ENCODE measurements at regions not wholly inside any gene's neighbourhood (a gene's known extent, or its start where the extent isn't known, plus 50 kb on each side); places are given as distances from the start of the nearest gene placed in this dataset.
A peak's percentile ranks its signal among the peaks of the same experiment; 100 is the strongest.

- Histone ChIP-seq H3K27me3 (ENCODE audit: control insufficient read depth in 2 of 2, insufficient read depth in 1 of 2, low read length in 1 of 2) (no peaks in the 10 kb centered on the region), H3K36me3 (ENCODE audit: control insufficient read depth in 2 of 2, insufficient read depth in 2 of 2, low read length in 1 of 2) (no peaks in the 10 kb centered on the region), H3K9me3 (ENCODE audit: control insufficient read depth in 2 of 2, insufficient read depth in 1 of 2, low read length in 1 of 2) (no peaks in the 10 kb centered on the region), H3K4me3 (ENCODE audit: low read length in 2 of 2) (no peak overlapping the region), H3K4me1 (ENCODE audit: control insufficient read depth in 2 of 2, insufficient read depth in 2 of 2, low read length in 2 of 2) (peaks cover 0 to 10% of the 10 kb centered on the region in 2 donors), H3K27ac (ENCODE audit: low read depth in 1 of 2, low read length in 1 of 2) (no peak overlapping the region)
- no peak for DNase-seq (ENCODE audit: low read depth in 6 of 9, low spot score in 9 of 9)
- 96% methylated on average over 13 of the region's 13 CpGs for WGBS
Observed at GRCh38 chr11:69370984-69371709, 77.2 kb downstream of the MYEOV start.

DNA sequence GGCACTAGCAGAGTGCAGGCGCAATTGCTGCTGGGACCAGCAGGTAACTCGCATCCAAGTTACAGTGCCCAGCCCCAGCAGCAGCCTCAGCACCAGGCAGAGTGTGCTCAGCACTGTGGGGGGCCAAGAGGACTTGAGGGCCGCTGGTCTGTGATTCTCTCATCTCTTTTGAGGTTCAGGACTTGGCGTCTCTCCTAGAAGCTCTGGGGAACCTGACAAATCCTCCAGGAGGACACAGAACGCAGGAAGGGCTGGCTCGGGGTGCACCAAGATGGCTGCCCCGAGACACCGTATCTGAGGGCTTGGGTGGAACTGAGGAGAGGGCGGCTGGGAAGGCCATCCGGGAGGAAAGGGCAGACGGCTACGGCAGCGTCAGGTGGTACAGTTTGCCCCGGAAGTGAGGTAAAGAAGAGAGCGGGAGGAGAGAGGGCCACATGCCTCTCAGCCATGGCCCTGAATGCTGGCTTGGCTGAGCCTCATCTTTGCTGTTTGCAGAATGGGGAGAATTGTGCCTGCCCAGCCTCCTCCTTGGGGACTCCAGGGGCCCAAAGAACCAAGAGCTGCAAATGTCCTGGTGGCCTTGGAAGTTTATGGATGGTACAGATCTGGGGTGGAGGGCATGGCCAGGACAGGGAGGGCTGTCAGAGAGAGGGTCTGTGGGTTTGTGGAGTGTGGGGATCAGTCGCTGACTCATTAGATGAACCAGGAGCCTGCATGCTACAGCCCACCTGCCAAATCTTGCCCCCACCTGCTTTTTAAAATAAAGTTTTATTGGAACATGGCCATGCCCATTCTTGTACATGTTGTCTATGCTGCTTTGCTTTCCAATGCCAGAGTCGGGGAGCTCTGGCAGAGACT lies 78.0 kb downstream of the MYEOV start:
- H3K27ac ChIP-seq (ENCODE audit: low read depth in 1 of 2, low read length in 1 of 2), result no peak overlapping the region
- no peak overlapping the region for H3K4me3 ChIP-seq (ENCODE audit: low read length in 2 of 2)
- H3K9me3 ChIP-seq (ENCODE audit: control insufficient read depth in 2 of 2, insufficient read depth in 1 of 2, low read length in 1 of 2), result no peaks in the 10 kb centered on the region
- no peaks in the 10 kb centered on the region for H3K36me3 ChIP-seq (ENCODE audit: control insufficient read depth in 2 of 2, insufficient read depth in 2 of 2, low read length in 1 of 2)
- DNase-seq (ENCODE audit: low read depth in 6 of 9, low spot score in 9 of 9), result no peak
- H3K27me3 ChIP-seq (ENCODE audit: control insufficient read depth in 2 of 2, insufficient read depth in 1 of 2, low read length in 1 of 2), result no peaks in the 10 kb centered on the region
- H3K4me1 ChIP-seq (ENCODE audit: control insufficient read depth in 2 of 2, insufficient read depth in 2 of 2, low read length in 2 of 2), result peaks cover 0 to 16% of the 10 kb centered on the region in 2 donors
- WGBS, result 96% methylated on average over 17 of the region's 17 CpGs

- Histone ChIP-seq H3K27ac (ENCODE audit: low read depth in 1 of 2, low read length in 1 of 2) (no peak overlapping the region), H3K36me3 (ENCODE audit: control insufficient read depth in 2 of 2, insufficient read depth in 2 of 2, low read length in 1 of 2) (no peaks in the 10 kb centered on the region), H3K27me3 (ENCODE audit: control insufficient read depth in 2 of 2, insufficient read depth in 1 of 2, low read length in 1 of 2) (no peaks in the 10 kb centered on the region), H3K4me1 (ENCODE audit: control insufficient read depth in 2 of 2, insufficient read depth in 2 of 2, low read length in 2 of 2) (peaks cover 0 to 16% of the 10 kb centered on the region in 2 donors), H3K9me3 (ENCODE audit: control insufficient read depth in 2 of 2, insufficient read depth in 1 of 2, low read length in 1 of 2) (no peaks in the 10 kb centered on the region), H3K4me3 (ENCODE audit: low read length in 2 of 2) (no peak overlapping the region)
- no peak for DNase-seq (ENCODE audit: low read depth in 6 of 9, low spot score in 9 of 9)
- 96% methylated on average over 13 of the region's 13 CpGs for WGBS
Observed at GRCh38 chr11:69372589-69373250, 78.8 kb downstream of the MYEOV start.

- Histone ChIP-seq H3K27ac (ENCODE audit: low read depth in 1 of 2, low read length in 1 of 2) (no peak overlapping the region), H3K27me3 (ENCODE audit: control insufficient read depth in 2 of 2, insufficient read depth in 1 of 2, low read length in 1 of 2) (no peaks in the 10 kb centered on the region), H3K4me1 (ENCODE audit: control insufficient read depth in 2 of 2, insufficient read depth in 2 of 2, low read length in 2 of 2) (peaks cover 0 to 14% of the 10 kb centered on the region in 2 donors), H3K36me3 (ENCODE audit: control insufficient read depth in 2 of 2, insufficient read depth in 2 of 2, low read length in 1 of 2) (no peaks in the 10 kb centered on the region), H3K9me3 (ENCODE audit: control insufficient read depth in 2 of 2, insufficient read depth in 1 of 2, low read length in 1 of 2) (no peaks in the 10 kb centered on the region), H3K4me3 (ENCODE audit: low read length in 2 of 2) (no peak overlapping the region)
- no peak for DNase-seq (ENCODE audit: low read depth in 6 of 9, low spot score in 9 of 9)
- 94% methylated on average over 2 of the region's 2 CpGs for WGBS
Observed at GRCh38 chr11:69373251-69373635, 79.3 kb downstream of the MYEOV start.

DNA sequence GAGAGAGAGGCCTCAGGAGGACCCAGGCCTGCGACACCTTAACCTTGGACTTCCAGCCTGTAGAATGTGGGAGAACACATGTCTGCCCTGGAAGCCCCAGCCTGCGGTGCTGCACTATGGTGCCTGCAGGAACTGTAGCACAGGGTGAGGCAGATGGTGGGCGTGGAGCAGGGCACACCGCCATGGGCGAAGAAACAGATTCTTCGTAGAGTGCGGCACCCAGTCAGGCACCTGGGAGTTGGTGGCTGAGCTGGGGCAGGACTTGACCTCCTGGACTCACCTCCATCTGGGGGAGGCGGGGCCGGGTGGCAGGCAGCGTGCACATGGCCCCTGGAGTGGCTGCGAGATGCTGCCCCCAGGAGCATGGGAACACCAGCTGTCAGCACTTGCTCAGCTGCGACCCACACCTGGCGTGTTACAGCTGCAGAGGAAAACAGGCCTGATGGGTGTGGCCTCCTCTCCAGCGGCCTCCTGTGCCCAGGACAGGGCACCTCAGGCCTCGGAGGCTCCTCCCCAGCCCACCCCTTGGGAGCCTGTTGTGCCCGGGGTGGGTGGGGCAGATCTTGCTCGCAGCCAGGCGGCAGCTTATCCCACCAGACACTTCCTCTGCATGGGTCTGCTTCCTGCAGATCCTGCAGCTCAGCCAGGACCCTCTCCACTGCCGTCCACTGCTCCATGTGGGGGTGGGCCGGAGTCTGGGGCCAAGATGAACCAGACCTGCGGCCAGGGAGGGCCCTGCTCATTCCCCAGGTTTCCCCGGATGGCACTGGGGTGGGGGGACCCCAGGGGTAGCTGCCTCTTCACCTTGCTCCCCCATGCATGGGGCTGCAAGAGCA lies 80.4 kb downstream of the MYEOV start:
- no peak overlapping the region for H3K4me3 ChIP-seq (ENCODE audit: low read length in 2 of 2)
- WGBS, result 50% methylated on average over 22 of the region's 22 CpGs
- DNase-seq (ENCODE audit: low read depth in 6 of 9, low spot score in 9 of 9), result peak in 2 of 9 donors; percentile 8 to 18

GRCh38 chr11:69374946-69375310 lies 81.0 kb downstream of the MYEOV start:
- Histone ChIP-seq H3K9me3 (ENCODE audit: control insufficient read depth in 2 of 2, insufficient read depth in 1 of 2, low read length in 1 of 2) (no peaks in the 10 kb centered on the region), H3K4me3 (ENCODE audit: low read length in 2 of 2) (no peak overlapping the region), H3K4me1 (ENCODE audit: control insufficient read depth in 2 of 2, insufficient read depth in 2 of 2, low read length in 2 of 2) (peaks cover 0 to 14% of the 10 kb centered on the region in 2 donors), H3K36me3 (ENCODE audit: control insufficient read depth in 2 of 2, insufficient read depth in 2 of 2, low read length in 1 of 2) (no peaks in the 10 kb centered on the region), H3K27me3 (ENCODE audit: control insufficient read depth in 2 of 2, insufficient read depth in 1 of 2, low read length in 1 of 2) (no peaks in the 10 kb centered on the region), H3K27ac (ENCODE audit: low read depth in 1 of 2, low read length in 1 of 2) (no peak overlapping the region)
- WGBS, result 91% methylated on average over 4 of the region's 4 CpGs
- DNase-seq (ENCODE audit: low read depth in 6 of 9, low spot score in 9 of 9), result no peak

More for the DNA sequence above, 80.4 kb downstream of the MYEOV start:
- Histone ChIP-seq H3K9me3 (ENCODE audit: control insufficient read depth in 2 of 2, insufficient read depth in 1 of 2, low read length in 1 of 2) (no peaks in the 10 kb centered on the region), H3K27me3 (ENCODE audit: control insufficient read depth in 2 of 2, insufficient read depth in 1 of 2, low read length in 1 of 2) (no peaks in the 10 kb centered on the region), H3K4me1 (ENCODE audit: control insufficient read depth in 2 of 2, insufficient read depth in 2 of 2, low read length in 2 of 2) (peaks cover 0 to 14% of the 10 kb centered on the region in 2 donors), H3K27ac (ENCODE audit: low read depth in 1 of 2, low read length in 1 of 2) (no peak overlapping the region), H3K36me3 (ENCODE audit: control insufficient read depth in 2 of 2, insufficient read depth in 2 of 2, low read length in 1 of 2) (no peaks in the 10 kb centered on the region)

GRCh38 chr11:69375316-69376154 lies 81.6 kb downstream of the MYEOV start:
- Histone ChIP-seq H3K4me1 (ENCODE audit: control insufficient read depth in 2 of 2, insufficient read depth in 2 of 2, low read length in 2 of 2) (peaks cover 0 to 14% of the 10 kb centered on the region in 2 donors), H3K27me3 (ENCODE audit: control insufficient read depth in 2 of 2, insufficient read depth in 1 of 2, low read length in 1 of 2) (no peaks in the 10 kb centered on the region), H3K9me3 (ENCODE audit: control insufficient read depth in 2 of 2, insufficient read depth in 1 of 2, low read length in 1 of 2) (no peaks in the 10 kb centered on the region), H3K36me3 (ENCODE audit: control insufficient read depth in 2 of 2, insufficient read depth in 2 of 2, low read length in 1 of 2) (no peaks in the 10 kb centered on the region), H3K4me3 (ENCODE audit: low read length in 2 of 2) (no peak overlapping the region), H3K27ac (ENCODE audit: low read depth in 1 of 2, low read length in 1 of 2) (no peak overlapping the region)
- 92% methylated on average over 22 of the region's 22 CpGs for WGBS
- DNase-seq (ENCODE audit: low read depth in 6 of 9, low spot score in 9 of 9), result no peak

Data from thymus (tissue), 11 donors.